Urothelium cell line (cell line): ENCODE measurements at regions not wholly inside any gene's neighbourhood (a gene's known extent, or its start where the extent isn't known, plus 50 kb on each side); places are given as distances from the start of the nearest gene placed in this dataset.

Experiments
- DNase-seq: peaks from one replicate; pipeline ENCODE4 v3.0.0; 2011; ENCODE audit warnings: low spot score, mixed read lengths
- FAIRE-seq: peaks from 2 replicates; lab custom pipeline; 2011; peaks lifted over from hg19 to GRCh38; lab: Jason Lieb, UNC

GRCh38 chr9:16358751-16359150 lies 511.7 kb downstream of the BNC2 start:
- FAIRE-seq (no peak), DNase-seq (no peak)
